ENCODE measurements at regions not wholly inside any gene's neighbourhood (a gene's known extent, or its start where the extent isn't known, plus 50 kb on each side); places are given as distances from the start of the nearest gene placed in this dataset.

- DNase-seq (ENCODE audit: low spot score): no peak
These were observed 341.8 kb downstream of the MAN2A1 start for GRCh38 chr5:110031402-110032140.

- no peak for DNase-seq (ENCODE audit: low spot score)
These were observed 342.6 kb downstream of the MAN2A1 start for GRCh38 chr5:110032376-110032775.

GRCh38 chr5:110034056-110034600, 344.4 kb downstream of the MAN2A1 start:
- no peak for DNase-seq (ENCODE audit: low spot score)

- peak; percentile 41 for DNase-seq (ENCODE audit: low spot score)
These were observed 348.7 kb downstream of the MAN2A1 start for GRCh38 chr5:110038297-110038997.

- DNase-seq (ENCODE audit: low spot score): no peak
These were observed 350.5 kb downstream of the MAN2A1 start for GRCh38 chr5:110040178-110040577.

- no peak for DNase-seq (ENCODE audit: low spot score)
These were observed 353.3 kb downstream of the MAN2A1 start for GRCh38 chr5:110043025-110043424.

GRCh38 chr5:110045158-110045557, 355.4 kb downstream of the MAN2A1 start:
- peak; percentile 25 for DNase-seq (ENCODE audit: low spot score)

- no peak for DNase-seq (ENCODE audit: low spot score)
These were observed 358.8 kb downstream of the MAN2A1 start for GRCh38 chr5:110048491-110048890.

- no peak for DNase-seq (ENCODE audit: low spot score)
These were observed 360.1 kb downstream of the MAN2A1 start for GRCh38 chr5:110049816-110050215.

- DNase-seq (ENCODE audit: low spot score): no peak
These were observed 361.1 kb downstream of the MAN2A1 start for GRCh38 chr5:110050640-110051345.

- no peak for DNase-seq (ENCODE audit: low spot score)
These were observed 363.5 kb downstream of the MAN2A1 start for GRCh38 chr5:110053205-110053604.

GRCh38 chr5:110053824-110054223, 364.1 kb downstream of the MAN2A1 start:
- no peak for DNase-seq (ENCODE audit: low spot score)

- DNase-seq (ENCODE audit: low spot score): no peak
These were observed 364.5 kb downstream of the MAN2A1 start for GRCh38 chr5:110054240-110054639.

- DNase-seq (ENCODE audit: low spot score): peak; percentile 31
These were observed 365.6 kb downstream of the MAN2A1 start for GRCh38 chr5:110055302-110055701.

GRCh38 chr5:110056580-110057114, 366.9 kb downstream of the MAN2A1 start:
- DNase-seq (ENCODE audit: low spot score): no peak

- no peak for DNase-seq (ENCODE audit: low spot score)
These were observed 368.4 kb downstream of the MAN2A1 start for GRCh38 chr5:110058175-110058574.

- no peak for DNase-seq (ENCODE audit: low spot score)
These were observed 372.5 kb downstream of the MAN2A1 start for GRCh38 chr5:110062246-110062645.

GRCh38 chr5:110063640-110064602, 374.2 kb downstream of the MAN2A1 start:
- peak; percentile 28 for DNase-seq (ENCODE audit: low spot score)

- DNase-seq (ENCODE audit: low spot score): no peak
These were observed 375.0 kb downstream of the MAN2A1 start for GRCh38 chr5:110064603-110065268.

- DNase-seq (ENCODE audit: low spot score): no peak
These were observed 381.1 kb downstream of the MAN2A1 start for GRCh38 chr5:110070836-110071235.

- no peak for DNase-seq (ENCODE audit: low spot score)
These were observed 382.9 kb downstream of the MAN2A1 start for GRCh38 chr5:110072651-110073050.
